HG02884 (cell line): ENCODE measurements at regions not wholly inside any gene's neighbourhood (a gene's known extent, or its start where the extent isn't known, plus 50 kb on each side); places are given as distances from the start of the nearest gene placed in this dataset.
A peak's percentile ranks its signal among the peaks of the same experiment; 100 is the strongest.

Source experiments
- ATAC-seq: cut with Tn5 transposase; IDR thresholded peaks from one replicate; pipeline ENCODE4 v1.9.1; 2021; ENCODE audit warnings: mild to moderate bottlenecking, moderate library complexity; ENCODE audit not compliant: unreplicated experiment

- no peak for ATAC-seq
These were observed 110.7 kb upstream of the CTSC start for GRCh38 chr11:88448131-88448670.

GRCh38 chr11:88447281-88447680, 109.7 kb upstream of the CTSC start:
- peak; percentile 53 for ATAC-seq

- ATAC-seq = no peak
These were observed 101.8 kb upstream of the CTSC start for GRCh38 chr11:88439356-88439755.

GRCh38 chr11:88438721-88439120, 101.2 kb upstream of the CTSC start:
- ATAC-seq = no peak

GRCh38 chr11:88435415-88435814, 97.9 kb upstream of the CTSC start:
- ATAC-seq = peak; percentile 98

GRCh38 chr11:88434333-88434976, 96.9 kb upstream of the CTSC start:
- ATAC-seq = no peak

GRCh38 chr11:88433536-88434230, 96.1 kb upstream of the CTSC start:
- no peak for ATAC-seq

- ATAC-seq = no peak
These were observed 94.3 kb upstream of the CTSC start for GRCh38 chr11:88431675-88432341.

- ATAC-seq = no peak
These were observed 91.4 kb upstream of the CTSC start for GRCh38 chr11:88428959-88429358.

GRCh38 chr11:88427719-88428118, 90.2 kb upstream of the CTSC start:
- no peak for ATAC-seq

- no peak for ATAC-seq
These were observed 87.3 kb upstream of the CTSC start for GRCh38 chr11:88424881-88425280.

- peak; percentile 92 for ATAC-seq
These were observed 84.0 kb upstream of the CTSC start for GRCh38 chr11:88421530-88421929.

GRCh38 chr11:88420165-88420791, 82.7 kb upstream of the CTSC start:
- ATAC-seq = no peak

- no peak for ATAC-seq
These were observed 81.0 kb upstream of the CTSC start for GRCh38 chr11:88418508-88418907.

GRCh38 chr11:88415495-88415894, 78.0 kb upstream of the CTSC start:
- ATAC-seq = no peak

- no peak for ATAC-seq
These were observed 77.5 kb upstream of the CTSC start for GRCh38 chr11:88414981-88415413.

- ATAC-seq = no peak
These were observed 76.9 kb upstream of the CTSC start for GRCh38 chr11:88414385-88414861.

GRCh38 chr11:88411265-88411664, 73.7 kb upstream of the CTSC start:
- ATAC-seq = no peak

GRCh38 chr11:88410656-88411055, 73.1 kb upstream of the CTSC start:
- ATAC-seq = no peak

- no peak for ATAC-seq
These were observed 72.5 kb upstream of the CTSC start for GRCh38 chr11:88410056-88410455.

- no peak for ATAC-seq
These were observed 69.3 kb upstream of the CTSC start for GRCh38 chr11:88406876-88407275.
